Gastroesophageal sphincter (tissue), 3 donors: ENCODE measurements at regions not wholly inside any gene's neighbourhood (a gene's known extent, or its start where the extent isn't known, plus 50 kb on each side); places are given as distances from the start of the nearest gene placed in this dataset.

Experiments
- CTCF ChIP-seq, 4 experiments: fragments of 200-600 bp in 2 of 4; fragments of 450-650 bp in 2 of 4; sonication (generic) in 1 of 4; IDR thresholded peaks; one replicate each; pipeline ENCODE4 v1.5.1; 2017 to 2019; ENCODE audit warnings: antibody characterized with exemption in 4 of 4, mild to moderate bottlenecking in 2 of 4, moderate library complexity in 2 of 4
- EP300 ChIP-seq: sonication (generic); formaldehyde crosslinking; IDR thresholded peaks from one replicate; pipeline ENCODE4 v1.6.1; 2017; ENCODE audit warnings: antibody characterized with exemption, mild to moderate bottlenecking
- POLR2A ChIP-seq, 2 donors: fragments of 450-650 bp; IDR thresholded peaks; one replicate each; pipeline ENCODE4 v1.6.1; 2017; ENCODE audit warnings: antibody characterized with exemption in 2 of 2, mild to moderate bottlenecking in 2 of 2, moderate library complexity in 1 of 2
- POLR2AphosphoS5 ChIP-seq: sonication (generic); formaldehyde crosslinking; IDR thresholded peaks from one replicate; pipeline ENCODE4 v1.6.1; 2017; ENCODE audit warnings: antibody characterized with exemption

GRCh38 chr10:29921071-29921446 is 138.3 kb downstream of the JCAD start:
- TF ChIP-seq CTCF (IDR thresholded peaks at IDR 0.05) (no peak), POLR2A (IDR thresholded peaks at IDR 0.05) (no peak), EP300 (no peak), POLR2AphosphoS5 (no peak)
